Suprapubic skin (tissue), 4 donors: ENCODE measurements at regions not wholly inside any gene's neighbourhood (a gene's known extent, or its start where the extent isn't known, plus 50 kb on each side); places are given as distances from the start of the nearest gene placed in this dataset.

ENCODE experiments used
- CTCF ChIP-seq, 2 donors: fragments of 200-600 bp in 1 of 2; fragments of 450-650 bp in 1 of 2; sonication (generic) in 1 of 2; IDR thresholded peaks; one replicate each; pipeline ENCODE4 v1.5.1; 2016 to 2019; ENCODE audit warnings: antibody characterized with exemption in 2 of 2, mild to moderate bottlenecking in 1 of 2, moderate library complexity in 1 of 2
- EP300 ChIP-seq: sonication (generic); formaldehyde crosslinking; IDR thresholded peaks from one replicate; pipeline ENCODE4 v1.6.1; 2017; ENCODE audit warnings: antibody characterized with exemption
- POLR2AphosphoS5 ChIP-seq, 3 donors: sonication (generic); formaldehyde crosslinking; IDR thresholded peaks; one replicate each; pipeline ENCODE4 v1.6.1; 2017; ENCODE audit warnings: antibody characterized with exemption in 3 of 3

GRCh38 chr3:70383360-70383831, 71.0 kb upstream of the MDFIC2 start:
- no peak for TF ChIP-seq POLR2AphosphoS5 (IDR thresholded peaks at IDR 0.05)
- TF ChIP-seq CTCF (IDR thresholded peaks at IDR 0.05) = no peak
- TF ChIP-seq EP300 = no peak
